CD14-positive monocyte (primary cell): ENCODE measurements at regions not wholly inside any gene's neighbourhood (a gene's known extent, or its start where the extent isn't known, plus 50 kb on each side); places are given as distances from the start of the nearest gene placed in this dataset.

Experiments used
- DNase-seq, 3 donors: peaks; one replicate each; pipeline ENCODE4 v3.0.0-alpha.2; 2011 to 2022
- H2AFZ ChIP-seq: 2 replicates; pipeline ENCODE4 v1.6.0; 2012; ENCODE audit warnings: mild to moderate bottlenecking, low read depth, low read length, inconsistent platforms; ENCODE audit not compliant: insufficient read depth, poor library complexity, severe bottlenecking
- H3K27ac ChIP-seq, 2 donors: 1 replicate in 1 of 2; 2 replicates in 1 of 2; pipeline ENCODE4 v1.5.1; 2012 to 2013; ENCODE audit warnings: low read length in 2 of 2, control low read depth in 1 of 2, inconsistent platforms in 1 of 2, low read depth in 1 of 2, mild to moderate bottlenecking in 1 of 2
- H3K27me3 ChIP-seq, 2 donors: one replicate each; pipeline versions ENCODE4 v1.6.0 to v1.6.1; 2011 to 2013; ENCODE audit warnings: low read length in 2 of 2; ENCODE audit not compliant: control insufficient read depth in 2 of 2, insufficient read depth in 2 of 2
- H3K36me3 ChIP-seq, 2 donors: replicated peaks in 1 of 2; 1 replicate in 1 of 2; 2 replicates in 1 of 2; pipeline versions ENCODE4 v1.5.1 to v1.6.1; 2012 to 2013; ENCODE audit warnings: low read length in 2 of 2, control low read depth in 1 of 2, inconsistent platforms in 1 of 2, mild to moderate bottlenecking in 1 of 2; ENCODE audit not compliant: insufficient read depth in 2 of 2, control insufficient read depth in 1 of 2
- H3K4me1 ChIP-seq, 2 donors: 1 replicate in 1 of 2; 2 replicates in 1 of 2; pipeline versions ENCODE4 v1.5.1 to v1.6.1; 2012 to 2013; ENCODE audit warnings: low read length in 2 of 2, control low read depth in 1 of 2, inconsistent platforms in 1 of 2, mild to moderate bottlenecking in 1 of 2, moderate library complexity in 1 of 2; ENCODE audit not compliant: insufficient read depth in 2 of 2, control insufficient read depth in 1 of 2
- H3K4me2 ChIP-seq: replicated peaks from 2 replicates; pipeline ENCODE3; 2012; ENCODE audit warnings: low read length, moderate library complexity, mild to moderate bottlenecking; ENCODE audit not compliant: poor library complexity, severe bottlenecking; ENCODE audit errors: extremely low read depth
- H3K4me3 ChIP-seq, 3 experiments: fragments of 200-600 bp in 1 of 3; sonication (generic) in 1 of 3; replicated peaks in 1 of 3; 1 replicate in 2 of 3; 2 replicates in 1 of 3; pipeline ENCODE4 v1.5.1; 2011 to 2013; ENCODE audit warnings: low read length in 3 of 3, mild to moderate bottlenecking in 3 of 3, control low read depth in 2 of 3, low read depth in 2 of 3, inconsistent platforms in 1 of 3, moderate library complexity in 1 of 3
- H3K79me2 ChIP-seq: 2 replicates; pipeline ENCODE4 v1.6.0; 2012; ENCODE audit warnings: mild to moderate bottlenecking, control low read depth, inconsistent platforms, low read length, moderate library complexity; ENCODE audit not compliant: insufficient read depth
- H3K9ac ChIP-seq: 2 replicates; pipeline ENCODE4 v1.6.0; 2017; ENCODE audit warnings: low read length, mild to moderate bottlenecking; ENCODE audit not compliant: insufficient read depth, poor library complexity, severe bottlenecking
- H3K9me3 ChIP-seq, 2 donors: replicated peaks in 1 of 2; 1 replicate in 1 of 2; 2 replicates in 1 of 2; pipeline versions ENCODE4 v1.5.1 to v1.6.1; 2012 to 2013; ENCODE audit warnings: low read length in 2 of 2, control low read depth in 1 of 2; ENCODE audit not compliant: control insufficient read depth in 1 of 2, insufficient read depth in 1 of 2
- H4K20me1 ChIP-seq: 2 replicates; pipeline ENCODE4 v1.6.0; 2012; ENCODE audit warnings: mild to moderate bottlenecking, low read length, control low read depth, moderate library complexity; ENCODE audit not compliant: insufficient read depth
- H3K27ac Mint-ChIP-seq, 7 donors: one replicate each; pipeline ENCODE4 v1.8.0; 2020; ENCODE audit warnings: mild to moderate bottlenecking in 7 of 7, mixed read lengths in 7 of 7, moderate library complexity in 6 of 7, inconsistent platforms in 2 of 7
- H3K27me3 Mint-ChIP-seq, 3 donors: one replicate each; pipeline ENCODE4 v1.8.0; 2021 to 2022; ENCODE audit warnings: low read depth in 3 of 3, mild to moderate bottlenecking in 3 of 3, mixed read lengths in 3 of 3, moderate library complexity in 3 of 3, inconsistent platforms in 1 of 3
- H3K36me3 Mint-ChIP-seq, 2 donors: one replicate each; pipeline ENCODE4 v1.8.0; 2020; ENCODE audit warnings: mixed read lengths in 2 of 2, inconsistent platforms in 1 of 2, mild to moderate bottlenecking in 1 of 2
- H3K4me1 Mint-ChIP-seq: one replicate; pipeline ENCODE4 v1.8.0; 2020; ENCODE audit warnings: mild to moderate bottlenecking, mixed read lengths
- H3K4me3 Mint-ChIP-seq, 2 donors: one replicate each; pipeline ENCODE4 v1.8.0; 2020; ENCODE audit warnings: mild to moderate bottlenecking in 2 of 2, mixed read lengths in 2 of 2, moderate library complexity in 1 of 2
- H3K9me3 Mint-ChIP-seq, 7 donors: one replicate each; pipeline ENCODE4 v1.8.0; 2020 to 2022; ENCODE audit warnings: mixed read lengths in 7 of 7, mild to moderate bottlenecking in 6 of 7, moderate library complexity in 6 of 7, inconsistent platforms in 2 of 7
- CTCF ChIP-seq: fragments of 200-600 bp; IDR thresholded peaks from one replicate; pipeline ENCODE4 v1.8.0; 2022; ENCODE audit warnings: antibody characterized with exemption, mild to moderate bottlenecking
- WGBS: methylation state at CpG from one replicate; pipeline ENCODE4 v1.1.5; 2013; ENCODE audit warnings: missing lambda C conversion rate; ENCODE audit not compliant: insufficient coverage; 5-methylcytosine and 5-hydroxymethylcytosine counted together
- intact Hi-C, 2 donors: fragments of 100-400 bp; cut with micrococcal nuclease; formaldehyde crosslinking; loops; one replicate each; pipeline versions ENCODE4 v1.15.0 to v1.15.1; 2023

- Mint-ChIP-seq H3K4me3 (no peak overlapping the region), H3K9me3 (peaks cover 0 to 15% (median 4%) of the 10 kb centered on the region in 7 donors), H3K27me3 (no peaks in the 10 kb centered on the region), H3K36me3 (no peaks in the 10 kb centered on the region), H3K27ac (no peak overlapping the region), H3K4me1 (no peaks in the 10 kb centered on the region)
- Histone ChIP-seq H3K9ac (no peak overlapping the region), H3K79me2 (no peaks in the 10 kb centered on the region), H3K4me1 (no peaks in the 10 kb centered on the region), H3K27ac (no peak overlapping the region), H3K4me3 (no peak overlapping the region), H2AFZ (no peak overlapping the region), H4K20me1 (no peaks in the 10 kb centered on the region), H3K4me2 (no peak overlapping the region), H3K36me3 (no peaks in the 10 kb centered on the region), H3K27me3 (no peaks in the 10 kb centered on the region), H3K9me3 (peaks cover 0 to 5% of the 10 kb centered on the region in 2 donors)
- intact Hi-C loops = no loop called here
- TF ChIP-seq CTCF = no peak
- no CpG with 5 or more reads among the region's 3 CpGs for WGBS
- DNase-seq = no peak
Measured at GRCh38 chr5:114206640-114207039, 155.2 kb upstream of the KCNN2 start.

- no peak for TF ChIP-seq CTCF
- Histone ChIP-seq H3K27ac (no peak overlapping the region), H3K36me3 (no peaks in the 10 kb centered on the region), H3K27me3 (no peaks in the 10 kb centered on the region), H3K4me1 (no peaks in the 10 kb centered on the region), H3K79me2 (no peaks in the 10 kb centered on the region), H3K9ac (no peak overlapping the region), H3K4me3 (no peak overlapping the region), H3K4me2 (no peak overlapping the region), H3K9me3 (no peaks in the 10 kb centered on the region), H4K20me1 (no peaks in the 10 kb centered on the region), H2AFZ (no peak overlapping the region)
- peaks cover 0 to 10% (median 3%) of the 10 kb centered on the region in 7 donors for H3K9me3 Mint-ChIP-seq
- H3K36me3 Mint-ChIP-seq = no peaks in the 10 kb centered on the region
- no peak overlapping the region for H3K27ac Mint-ChIP-seq
- no peaks in the 10 kb centered on the region for H3K4me1 Mint-ChIP-seq
- WGBS = 86% methylated on average over 1 of the region's 3 CpGs
- no peaks in the 10 kb centered on the region for H3K27me3 Mint-ChIP-seq
- no peak for DNase-seq
- no peak overlapping the region for H3K4me3 Mint-ChIP-seq
- intact Hi-C loops = no loop called here
Measured at GRCh38 chr5:114207615-114208014, 154.3 kb upstream of the KCNN2 start.
